Stomach (tissue), 4 donors: ENCODE measurements at regions not wholly inside any gene's neighbourhood (a gene's known extent, or its start where the extent isn't known, plus 50 kb on each side); places are given as distances from the start of the nearest gene placed in this dataset.

Source experiments
- POLR2AphosphoS5 ChIP-seq, 3 donors: sonication (generic); formaldehyde crosslinking; IDR thresholded peaks; one replicate each; pipeline ENCODE4 v1.6.1; 2016; ENCODE audit warnings: antibody characterized with exemption in 3 of 3
- TF ChIP-seq, protein P1 (sequence below), 7 experiments: fragments of 450-650 bp in 4 of 7; fragments of 200-600 bp in 3 of 7; sonication (generic) in 3 of 7; IDR thresholded peaks; one replicate each; pipeline ENCODE4 v1.5.1; 2016 to 2019; ENCODE audit warnings: antibody characterized with exemption in 7 of 7, control low read depth in 2 of 7, mild to moderate bottlenecking in 1 of 7

DNA sequence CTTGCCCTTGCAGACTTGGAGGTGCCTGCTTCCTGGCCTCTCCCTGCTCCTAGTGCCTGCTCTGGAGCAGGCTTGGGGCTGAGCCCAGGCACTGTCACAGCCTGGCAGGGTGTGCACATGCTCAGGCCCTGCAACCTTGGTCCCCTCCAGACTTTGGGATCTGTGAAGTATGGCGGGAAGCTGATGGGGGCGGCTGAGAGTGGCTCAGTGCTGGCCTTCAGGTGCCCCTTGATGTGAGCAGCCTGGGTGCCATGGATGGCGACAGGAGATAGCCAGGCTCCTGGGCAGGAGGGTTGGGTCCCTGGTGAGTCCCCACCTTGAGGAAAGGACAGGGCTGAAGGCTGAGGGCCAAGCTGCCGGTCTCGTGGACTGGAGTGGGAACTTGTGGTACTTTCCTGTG, 700.4 kb upstream of the KCND2 start:
- TF ChIP-seq, protein P1, sequence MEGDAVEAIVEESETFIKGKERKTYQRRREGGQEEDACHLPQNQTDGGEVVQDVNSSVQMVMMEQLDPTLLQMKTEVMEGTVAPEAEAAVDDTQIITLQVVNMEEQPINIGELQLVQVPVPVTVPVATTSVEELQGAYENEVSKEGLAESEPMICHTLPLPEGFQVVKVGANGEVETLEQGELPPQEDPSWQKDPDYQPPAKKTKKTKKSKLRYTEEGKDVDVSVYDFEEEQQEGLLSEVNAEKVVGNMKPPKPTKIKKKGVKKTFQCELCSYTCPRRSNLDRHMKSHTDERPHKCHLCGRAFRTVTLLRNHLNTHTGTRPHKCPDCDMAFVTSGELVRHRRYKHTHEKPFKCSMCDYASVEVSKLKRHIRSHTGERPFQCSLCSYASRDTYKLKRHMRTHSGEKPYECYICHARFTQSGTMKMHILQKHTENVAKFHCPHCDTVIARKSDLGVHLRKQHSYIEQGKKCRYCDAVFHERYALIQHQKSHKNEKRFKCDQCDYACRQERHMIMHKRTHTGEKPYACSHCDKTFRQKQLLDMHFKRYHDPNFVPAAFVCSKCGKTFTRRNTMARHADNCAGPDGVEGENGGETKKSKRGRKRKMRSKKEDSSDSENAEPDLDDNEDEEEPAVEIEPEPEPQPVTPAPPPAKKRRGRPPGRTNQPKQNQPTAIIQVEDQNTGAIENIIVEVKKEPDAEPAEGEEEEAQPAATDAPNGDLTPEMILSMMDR (IDR thresholded peaks at IDR 0.05), result no peak
- TF ChIP-seq POLR2AphosphoS5 (IDR thresholded peaks at IDR 0.05), result no peak
